ENCODE measurements at regions not wholly inside any gene's neighbourhood (a gene's known extent, or its start where the extent isn't known, plus 50 kb on each side); places are given as distances from the start of the nearest gene placed in this dataset.

DNA sequence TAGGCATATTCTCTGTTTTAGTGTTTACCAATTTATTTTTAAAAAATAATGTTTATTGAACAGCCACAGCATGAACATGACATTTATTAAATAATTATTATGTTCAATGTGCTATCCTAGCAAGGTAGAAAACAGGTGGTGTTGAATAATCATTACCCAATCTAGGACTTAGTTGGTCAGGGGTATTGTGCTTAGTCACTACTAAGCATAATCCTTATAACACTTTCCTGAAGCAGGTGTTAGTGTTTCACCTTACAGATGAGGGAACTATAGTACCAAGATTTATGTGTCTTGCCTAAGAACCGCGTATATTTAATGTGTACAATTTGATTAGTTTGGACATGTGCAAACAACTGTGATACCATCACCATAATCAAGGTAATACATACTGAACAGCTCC is 1387.2 kb upstream of the ACO1 start:
- Mint-ChIP-seq H3K4me3 (no peak overlapping the region), H3K36me3 (ENCODE audit: low read depth) (no peaks in the 10 kb centered on the region), H3K4me1 (no peaks in the 10 kb centered on the region), H3K27ac (no peak overlapping the region), H3K9me3 (peaks cover 17% of the 10 kb centered on the region), H3K27me3 (ENCODE audit: low read depth) (no peaks in the 10 kb centered on the region)
- TF ChIP-seq, protein P1, sequence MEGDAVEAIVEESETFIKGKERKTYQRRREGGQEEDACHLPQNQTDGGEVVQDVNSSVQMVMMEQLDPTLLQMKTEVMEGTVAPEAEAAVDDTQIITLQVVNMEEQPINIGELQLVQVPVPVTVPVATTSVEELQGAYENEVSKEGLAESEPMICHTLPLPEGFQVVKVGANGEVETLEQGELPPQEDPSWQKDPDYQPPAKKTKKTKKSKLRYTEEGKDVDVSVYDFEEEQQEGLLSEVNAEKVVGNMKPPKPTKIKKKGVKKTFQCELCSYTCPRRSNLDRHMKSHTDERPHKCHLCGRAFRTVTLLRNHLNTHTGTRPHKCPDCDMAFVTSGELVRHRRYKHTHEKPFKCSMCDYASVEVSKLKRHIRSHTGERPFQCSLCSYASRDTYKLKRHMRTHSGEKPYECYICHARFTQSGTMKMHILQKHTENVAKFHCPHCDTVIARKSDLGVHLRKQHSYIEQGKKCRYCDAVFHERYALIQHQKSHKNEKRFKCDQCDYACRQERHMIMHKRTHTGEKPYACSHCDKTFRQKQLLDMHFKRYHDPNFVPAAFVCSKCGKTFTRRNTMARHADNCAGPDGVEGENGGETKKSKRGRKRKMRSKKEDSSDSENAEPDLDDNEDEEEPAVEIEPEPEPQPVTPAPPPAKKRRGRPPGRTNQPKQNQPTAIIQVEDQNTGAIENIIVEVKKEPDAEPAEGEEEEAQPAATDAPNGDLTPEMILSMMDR (IDR thresholded peaks at IDR 0.05; ENCODE audit: unreplicated experiment in 3 of 3) = no peak

DNA sequence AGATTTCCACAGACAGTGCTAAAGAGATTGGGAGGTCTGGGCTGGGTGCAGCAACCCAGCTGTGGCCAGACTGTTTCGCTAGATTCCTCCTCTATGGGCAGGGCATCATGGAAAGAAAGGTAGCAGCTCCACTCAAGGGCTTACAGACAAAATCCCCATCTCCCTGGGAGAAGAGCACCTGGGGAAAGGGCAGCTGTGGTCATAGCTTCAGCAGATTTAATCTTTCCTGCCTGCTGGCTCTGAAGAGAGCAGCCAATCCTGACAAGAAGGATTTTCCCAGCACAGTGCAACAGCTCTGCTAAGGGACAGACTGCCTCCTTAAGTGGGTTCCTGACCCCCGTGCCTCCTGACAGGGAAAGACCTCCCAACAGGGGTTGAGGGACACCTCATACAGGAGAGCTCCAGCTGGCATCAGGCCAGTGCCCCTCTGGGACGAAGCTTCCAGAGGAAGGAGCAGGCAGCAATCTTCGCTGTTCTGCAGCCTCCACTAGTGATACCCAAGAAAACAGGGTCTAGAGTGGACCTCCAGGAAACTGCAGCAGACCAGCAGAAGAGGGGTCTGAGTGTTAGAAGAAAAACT is 1379.3 kb upstream of the ACO1 start:
- Mint-ChIP-seq H3K4me3 (no peak overlapping the region), H3K9me3 (peaks cover 36% of the 10 kb centered on the region), H3K27ac (no peak overlapping the region), H3K27me3 (ENCODE audit: low read depth) (no peaks in the 10 kb centered on the region), H3K36me3 (ENCODE audit: low read depth) (no peaks in the 10 kb centered on the region), H3K4me1 (no peaks in the 10 kb centered on the region)
- TF ChIP-seq, protein P1 (IDR thresholded peaks at IDR 0.05; ENCODE audit: unreplicated experiment in 3 of 3) = no peak

DNA sequence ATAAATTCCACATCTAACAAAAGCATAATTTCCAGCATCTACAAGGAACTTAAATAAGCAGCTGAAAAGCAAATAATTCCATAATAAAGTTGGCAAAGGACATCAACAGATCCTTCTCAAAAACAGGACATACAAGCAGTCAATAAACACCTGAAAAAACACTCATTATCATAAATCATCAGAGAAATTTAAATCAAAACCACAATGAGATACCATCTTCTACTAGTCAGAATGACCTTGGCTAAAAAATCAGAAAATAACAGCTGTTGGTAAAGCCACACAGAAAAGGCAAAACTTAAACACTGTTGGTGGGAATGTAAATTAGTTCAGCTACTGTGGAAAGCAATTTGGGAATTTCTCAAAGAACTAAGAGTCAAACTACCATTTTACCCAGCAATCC is 1371.1 kb upstream of the ACO1 start:
- TF ChIP-seq, protein P1 (IDR thresholded peaks at IDR 0.05; ENCODE audit: unreplicated experiment in 3 of 3) = no peak
- H3K27ac Mint-ChIP-seq = no peak overlapping the region
- peaks cover 17% of the 10 kb centered on the region for H3K9me3 Mint-ChIP-seq
- H3K4me1 Mint-ChIP-seq = no peaks in the 10 kb centered on the region
- no peak overlapping the region for H3K4me3 Mint-ChIP-seq
- no peaks in the 10 kb centered on the region for H3K36me3 Mint-ChIP-seq (ENCODE audit: low read depth)
- no peaks in the 10 kb centered on the region for H3K27me3 Mint-ChIP-seq (ENCODE audit: low read depth)

DNA sequence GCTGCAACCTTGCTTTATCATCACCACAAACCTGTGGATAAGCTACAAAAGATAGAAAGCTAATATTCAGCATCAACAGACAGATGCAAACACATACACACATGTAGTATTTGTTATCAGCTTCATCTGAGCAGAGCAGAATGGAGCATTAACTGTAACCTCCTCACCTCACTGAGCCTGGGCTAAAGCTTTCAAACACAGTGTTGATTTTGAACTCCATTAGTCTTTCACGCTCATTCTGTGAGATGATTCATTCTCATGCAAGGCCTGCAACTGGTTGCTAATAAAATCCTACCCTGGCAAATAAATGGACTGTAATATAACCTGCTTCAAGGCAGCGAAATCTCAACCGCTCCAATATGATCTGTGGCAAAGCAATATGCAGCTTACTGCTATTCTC is 1360.6 kb upstream of the ACO1 start:
- Mint-ChIP-seq H3K36me3 (ENCODE audit: low read depth) (no peaks in the 10 kb centered on the region), H3K27me3 (ENCODE audit: low read depth) (no peaks in the 10 kb centered on the region), H3K4me3 (no peak overlapping the region), H3K4me1 (peaks cover 4% of the 10 kb centered on the region), H3K27ac (no peak overlapping the region), H3K9me3 (no peaks in the 10 kb centered on the region)
- TF ChIP-seq, protein P1 (IDR thresholded peaks at IDR 0.05; ENCODE audit: unreplicated experiment in 3 of 3) = no peak

DNA sequence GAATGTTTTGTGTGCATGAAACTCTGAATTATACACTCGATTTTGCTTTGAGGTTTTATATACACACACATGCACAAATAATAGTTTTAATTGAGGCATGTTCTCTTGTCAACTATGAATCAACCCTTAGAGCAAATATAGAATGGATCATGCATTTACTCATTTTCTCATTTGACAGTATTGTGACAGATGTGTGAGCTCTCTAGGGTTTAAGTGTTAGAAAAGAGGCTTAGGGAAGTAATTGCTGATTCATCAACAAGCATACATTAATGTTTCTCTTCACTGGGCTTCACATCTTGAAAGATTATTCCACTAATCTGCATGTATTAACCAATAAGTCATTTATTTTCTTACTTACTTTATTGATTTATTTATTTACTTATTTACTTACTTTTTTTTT is 1356.8 kb upstream of the ACO1 start:
- TF ChIP-seq, protein P1 (IDR thresholded peaks at IDR 0.05; ENCODE audit: unreplicated experiment in 3 of 3) = no peak
- H3K27ac Mint-ChIP-seq = no peak overlapping the region
- no peaks in the 10 kb centered on the region for H3K36me3 Mint-ChIP-seq (ENCODE audit: low read depth)
- no peak overlapping the region for H3K4me3 Mint-ChIP-seq
- H3K9me3 Mint-ChIP-seq = no peaks in the 10 kb centered on the region
- H3K27me3 Mint-ChIP-seq (ENCODE audit: low read depth) = no peaks in the 10 kb centered on the region
- peaks cover 4% of the 10 kb centered on the region for H3K4me1 Mint-ChIP-seq

DNA sequence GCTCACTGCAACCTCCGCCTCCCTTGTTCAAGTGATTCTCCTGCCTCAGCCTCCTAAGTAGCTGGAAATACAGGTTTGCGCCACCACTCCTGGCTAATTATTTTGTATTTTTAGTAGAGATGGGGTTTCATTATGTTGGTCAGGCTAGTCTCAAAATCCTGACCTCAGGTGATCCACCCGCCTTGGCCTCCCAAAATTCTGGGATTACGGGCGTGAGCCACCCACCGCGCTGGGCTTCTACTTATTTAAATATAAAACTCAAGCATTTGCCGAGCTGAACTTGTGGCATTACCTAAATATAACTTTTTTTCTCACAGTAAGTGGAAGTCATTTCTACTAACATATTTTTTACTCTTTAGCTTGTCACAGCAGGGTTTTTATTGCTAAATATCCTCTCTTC is 1356.3 kb upstream of the ACO1 start:
- TF ChIP-seq, protein P1 (IDR thresholded peaks at IDR 0.05; ENCODE audit: unreplicated experiment in 3 of 3) = no peak
- peaks cover 4% of the 10 kb centered on the region for H3K4me1 Mint-ChIP-seq

More for the DNA sequence above, 1356.3 kb upstream of the ACO1 start:
- no peaks in the 10 kb centered on the region for H3K9me3 Mint-ChIP-seq
- H3K27me3 Mint-ChIP-seq (ENCODE audit: low read depth) = no peaks in the 10 kb centered on the region
- no peaks in the 10 kb centered on the region for H3K36me3 Mint-ChIP-seq (ENCODE audit: low read depth)
- no peak overlapping the region for H3K27ac Mint-ChIP-seq
- H3K4me3 Mint-ChIP-seq = no peak overlapping the region
